Keratinocyte (primary cell): ENCODE measurements at regions not wholly inside any gene's neighbourhood (a gene's known extent, or its start where the extent isn't known, plus 50 kb on each side); places are given as distances from the start of the nearest gene placed in this dataset.

Experiments
- CTCF ChIP-seq, 3 experiments: IDR thresholded peaks in 1 of 3; conservative IDR thresholded peaks in 1 of 3; optimal IDR thresholded peaks in 1 of 3; 2 replicates in 2 of 3; 3 replicates in 1 of 3; pipeline versions ENCODE3 to v1.5.1; 2011; ENCODE audit warnings: low read length in 3 of 3, mild to moderate bottlenecking in 3 of 3, moderate library complexity in 2 of 3, control low read depth in 1 of 3, inconsistent platforms in 1 of 3; ENCODE audit not compliant: insufficient read depth in 2 of 3; ENCODE audit errors: extremely low read depth in 1 of 3
- EZH2 ChIP-seq: IDR thresholded peaks from one replicate; pipeline ENCODE4 v1.6.1; 2012; ENCODE audit warnings: inconsistent platforms, mild to moderate bottlenecking, low read length, moderate library complexity

GRCh38 chr3:177430653-177431052 lies 233.4 kb upstream of the TBL1XR1 start:
- no peak for TF ChIP-seq EZH2
- no peak for TF ChIP-seq CTCF (optimal IDR thresholded peaks at IDR 0.05 in 1 of 3, IDR thresholded peaks at IDR 0.05 in 1 of 3, conservative IDR thresholded peaks at IDR 0.05 in 1 of 3; ENCODE audit: extremely low read depth in 1 of 3, insufficient read depth in 2 of 3, low read length in 3 of 3)
